PC-9 (cell line): ENCODE measurements at regions not wholly inside any gene's neighbourhood (a gene's known extent, or its start where the extent isn't known, plus 50 kb on each side); places are given as distances from the start of the nearest gene placed in this dataset.

Source experiments
- BruUV-seq: library from RNA; stranded (reverse); fragments of 400-500 nt; replicated peaks from 2 replicates; lab custom pipeline; 2021; lab: Mats Ljungman, UMichigan
- CTCF ChIA-PET: fragments of 300-600 bp; sonication (Branson Sonifier 250); formaldehyde crosslinking; loops from one replicate; lab custom pipeline; 2022; ENCODE audit warnings: antibody characterized with exemption; lab: Charles Lee
- POLR2A ChIA-PET: fragments of 300-600 bp; sonication (Branson Sonifier 250); formaldehyde crosslinking; loops from one replicate; lab custom pipeline; 2022; ENCODE audit warnings: antibody characterized with exemption; ENCODE audit not compliant: unreplicated experiment; lab: Charles Lee
- DNase-seq, 2 experiments: peaks; one replicate each; pipeline versions ENCODE4 v3.0.0 to v3.0.0-alpha.2; 2015 to 2022; ENCODE audit warnings: mixed read lengths in 1 of 2
- H2AFZ ChIP-seq: fragments of 200-600 bp; sonication (generic); 2 replicates; pipeline ENCODE4 v1.8.1; 2017; ENCODE audit warnings: antibody characterized with exemption
- H3F3A ChIP-seq: fragments of 200-600 bp; sonication (generic); 2 replicates; pipeline ENCODE4 v1.8.1; 2017; ENCODE audit warnings: antibody characterized with exemption, mild to moderate bottlenecking, low read depth; ENCODE audit not compliant: insufficient read depth
- H3K27ac ChIP-seq: fragments of 200-600 bp; sonication (generic); 2 replicates; pipeline ENCODE4 v1.6.1; 2016; ENCODE audit warnings: mixed run types
- H3K27me3 ChIP-seq: fragments of 200-600 bp; sonication (generic); 2 replicates; pipeline ENCODE4 v1.6.1; 2016; ENCODE audit warnings: low read depth, mixed run types; ENCODE audit not compliant: insufficient read depth
- H3K36me3 ChIP-seq: fragments of 200-600 bp; sonication (generic); 2 replicates; pipeline ENCODE4 v1.6.1; 2016; ENCODE audit warnings: low read depth, mixed run types
- H3K4me1 ChIP-seq: fragments of 200-600 bp; sonication (generic); replicated peaks from 2 replicates; pipeline ENCODE4 v1.6.1; 2016; ENCODE audit warnings: mixed run types; ENCODE audit not compliant: insufficient read depth
- H3K4me2 ChIP-seq: fragments of 200-600 bp; sonication (generic); 2 replicates; pipeline ENCODE4 v1.6.1; 2017; ENCODE audit warnings: mixed run types
- H3K4me3 ChIP-seq: fragments of 200-600 bp; sonication (generic); 2 replicates; pipeline ENCODE4 v1.6.1; 2016; ENCODE audit warnings: mixed run types
- H3K79me2 ChIP-seq: fragments of 200-600 bp; sonication (generic); 2 replicates; pipeline ENCODE4 v1.6.1; 2017; ENCODE audit warnings: low read depth, mixed run types
- H3K9me2 ChIP-seq: fragments of 200-600 bp; sonication (generic); 2 replicates; pipeline ENCODE4 v1.8.1; 2017; ENCODE audit warnings: mild to moderate bottlenecking; ENCODE audit not compliant: insufficient read depth
- H3K9me3 ChIP-seq: fragments of 200-600 bp; sonication (generic); 2 replicates; pipeline ENCODE4 v1.8.1; 2016; ENCODE audit warnings: low read depth; ENCODE audit not compliant: insufficient read depth
- H4K20me1 ChIP-seq: fragments of 200-600 bp; sonication (generic); 2 replicates; pipeline ENCODE4 v1.8.1; 2017; ENCODE audit not compliant: insufficient read depth
- EZH2 ChIP-seq: fragments of 200-600 bp; sonication (generic); IDR thresholded peaks from 2 replicates; pipeline ENCODE4 v1.8.0; 2017; ENCODE audit warnings: antibody characterized with exemption, low read depth
- intact Hi-C: fragments of 100-400 bp; cut with micrococcal nuclease; formaldehyde crosslinking; loops from one replicate; pipeline ENCODE4 v1.10.0; 2022; ENCODE audit not compliant: unreplicated experiment
- TF ChIP-seq, protein P1 (sequence below): fragments of 200-600 bp; sonication (generic); conservative IDR thresholded peaks from 2 replicates; pipeline ENCODE4 v1.6.1; 2017; ENCODE audit warnings: mixed run types, antibody characterized with exemption, mild to moderate bottlenecking, moderate library complexity

DNA sequence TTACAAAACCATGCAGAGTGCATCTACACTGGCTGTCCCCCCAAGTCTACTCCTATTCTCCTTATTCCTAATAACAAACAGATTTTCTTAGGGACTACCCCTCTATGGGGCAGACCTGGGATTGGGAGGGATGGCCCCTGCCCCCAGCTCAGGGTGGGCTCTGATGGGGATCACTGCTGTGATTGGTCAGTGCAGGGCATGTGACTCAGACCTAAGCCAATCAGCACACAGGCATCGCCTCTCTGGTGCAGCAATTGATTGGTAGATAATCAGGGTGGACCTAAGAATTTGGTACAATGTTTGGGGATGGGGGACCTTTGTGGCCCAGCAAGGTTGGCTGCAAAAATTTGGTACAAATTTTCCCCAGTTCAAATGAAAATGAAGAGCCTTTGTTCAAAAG, 57.2 kb upstream of the SHANK2 start:
- POLR2A ChIA-PET, result no interaction called here
- CTCF ChIA-PET, result no interaction called here
- Histone ChIP-seq H3K4me1 (no peaks in the 10 kb centered on the region), H3K79me2 (no peaks in the 10 kb centered on the region), H3K27me3 (no peaks in the 10 kb centered on the region), H3K27ac (no peak overlapping the region), H3K9me3 (no peaks in the 10 kb centered on the region), H3K9me2 (no peaks in the 10 kb centered on the region), H3K4me2 (no peak overlapping the region), H3F3A (no peaks in the 10 kb centered on the region), H2AFZ (no peak overlapping the region), H3K36me3 (no peaks in the 10 kb centered on the region), H3K4me3 (no peak overlapping the region), H4K20me1 (no peaks in the 10 kb centered on the region)
- DNase-seq, result no peak
- intact Hi-C loops, result no loop called here
- no TSS peak for BruUV-seq
- TF ChIP-seq, protein P1, sequence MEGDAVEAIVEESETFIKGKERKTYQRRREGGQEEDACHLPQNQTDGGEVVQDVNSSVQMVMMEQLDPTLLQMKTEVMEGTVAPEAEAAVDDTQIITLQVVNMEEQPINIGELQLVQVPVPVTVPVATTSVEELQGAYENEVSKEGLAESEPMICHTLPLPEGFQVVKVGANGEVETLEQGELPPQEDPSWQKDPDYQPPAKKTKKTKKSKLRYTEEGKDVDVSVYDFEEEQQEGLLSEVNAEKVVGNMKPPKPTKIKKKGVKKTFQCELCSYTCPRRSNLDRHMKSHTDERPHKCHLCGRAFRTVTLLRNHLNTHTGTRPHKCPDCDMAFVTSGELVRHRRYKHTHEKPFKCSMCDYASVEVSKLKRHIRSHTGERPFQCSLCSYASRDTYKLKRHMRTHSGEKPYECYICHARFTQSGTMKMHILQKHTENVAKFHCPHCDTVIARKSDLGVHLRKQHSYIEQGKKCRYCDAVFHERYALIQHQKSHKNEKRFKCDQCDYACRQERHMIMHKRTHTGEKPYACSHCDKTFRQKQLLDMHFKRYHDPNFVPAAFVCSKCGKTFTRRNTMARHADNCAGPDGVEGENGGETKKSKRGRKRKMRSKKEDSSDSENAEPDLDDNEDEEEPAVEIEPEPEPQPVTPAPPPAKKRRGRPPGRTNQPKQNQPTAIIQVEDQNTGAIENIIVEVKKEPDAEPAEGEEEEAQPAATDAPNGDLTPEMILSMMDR, result no peak
- no peak for TF ChIP-seq EZH2

DNA sequence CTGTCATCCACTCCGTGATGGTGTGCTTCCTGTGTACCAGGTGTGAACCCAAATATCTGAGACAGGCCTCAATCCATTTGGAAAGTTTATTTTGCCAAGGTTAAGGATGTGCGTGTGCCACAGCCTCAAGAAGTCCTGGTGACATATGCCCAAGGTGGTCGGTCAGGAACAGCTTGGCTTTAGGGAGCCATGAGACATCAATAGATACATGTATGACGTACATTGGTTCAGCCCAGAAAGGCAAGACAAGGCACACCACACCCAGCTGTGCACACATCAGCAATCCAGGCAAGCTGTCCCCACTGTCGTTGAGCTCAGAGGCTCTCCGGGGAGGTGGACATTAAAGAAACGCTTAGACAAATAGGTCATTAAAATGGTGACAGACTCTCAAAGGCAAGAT, 56.8 kb upstream of the SHANK2 start:
- H3K36me3 ChIP-seq, result no peaks in the 10 kb centered on the region
- no peak overlapping the region for H2AFZ ChIP-seq
- no peaks in the 10 kb centered on the region for H3K27me3 ChIP-seq
- POLR2A ChIA-PET, result no interaction called here
- H3K27ac ChIP-seq, result no peak overlapping the region
- H3K9me2 ChIP-seq, result no peaks in the 10 kb centered on the region
- no peak overlapping the region for H3K4me3 ChIP-seq
- no peaks in the 10 kb centered on the region for H3K9me3 ChIP-seq
- no peak overlapping the region for H3K4me2 ChIP-seq
- DNase-seq, result no peak
- BruUV-seq, result no TSS peak
- no peak for TF ChIP-seq EZH2
- TF ChIP-seq, protein P1, result no peak
- no peaks in the 10 kb centered on the region for H4K20me1 ChIP-seq
- no peaks in the 10 kb centered on the region for H3K4me1 ChIP-seq
- no peaks in the 10 kb centered on the region for H3F3A ChIP-seq
- intact Hi-C loops, result no loop called here
- H3K79me2 ChIP-seq, result no peaks in the 10 kb centered on the region
- CTCF ChIA-PET, result no interaction called here

DNA sequence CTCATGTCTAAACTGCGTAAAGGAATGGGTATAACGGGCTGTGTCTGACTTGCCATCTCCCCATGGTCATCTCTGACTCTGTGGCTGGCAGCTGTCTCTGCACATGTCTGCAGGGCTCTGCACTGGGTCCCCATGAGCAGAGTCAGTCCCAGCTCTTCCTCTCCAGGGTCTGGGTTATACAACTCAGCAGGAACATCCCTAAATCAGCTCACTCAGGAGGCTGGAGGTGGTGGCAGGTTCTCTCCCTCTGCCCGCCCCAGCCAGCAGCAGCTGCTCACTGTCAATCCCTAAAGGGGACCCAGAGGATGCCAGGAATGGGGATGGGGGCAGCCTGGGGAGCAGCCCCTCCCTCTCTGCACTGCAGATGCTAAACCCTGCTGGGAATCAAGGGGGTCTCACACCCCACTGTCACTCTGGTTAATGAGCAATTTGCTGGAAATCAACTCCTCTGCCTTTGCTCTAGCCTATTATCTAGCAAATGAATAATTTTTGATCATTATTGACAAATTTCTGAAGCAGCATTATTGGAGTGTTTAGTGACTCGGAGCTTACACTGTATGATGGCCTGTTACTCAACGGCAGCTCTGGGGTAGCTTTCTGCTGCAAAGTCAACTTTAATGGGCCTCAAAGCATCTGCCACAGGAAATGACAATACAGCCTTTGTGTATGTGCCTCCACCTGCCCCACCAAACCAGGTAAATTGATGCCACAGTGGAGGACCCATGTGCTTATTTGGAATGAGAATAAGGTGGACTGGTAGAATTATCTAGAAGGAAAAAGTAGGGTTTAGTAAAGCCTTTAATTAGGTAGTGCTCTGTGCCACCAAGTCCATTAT, 55.7 kb upstream of the SHANK2 start:
- intact Hi-C loops, result no loop called here
- DNase-seq, result no peak
- Histone ChIP-seq H3F3A (peaks cover 3% of the 10 kb centered on the region; the same call in 1 of the 2 replicates), H3K79me2 (no peaks in the 10 kb centered on the region), H4K20me1 (no peaks in the 10 kb centered on the region), H3K4me3 (no peak overlapping the region), H3K27ac (no peak overlapping the region), H3K36me3 (no peaks in the 10 kb centered on the region), H3K4me1 (peaks cover 2% of the 10 kb centered on the region; the same call in 1 of the 2 replicates), H3K9me2 (no peaks in the 10 kb centered on the region), H3K9me3 (no peaks in the 10 kb centered on the region), H3K4me2 (no peak overlapping the region), H3K27me3 (no peaks in the 10 kb centered on the region), H2AFZ (no peak overlapping the region)
- no TSS peak for BruUV-seq
- ChIA-PET POLR2A (no interaction called here), CTCF (no interaction called here)
- TF ChIP-seq, protein P1, result no peak
- no peak for TF ChIP-seq EZH2
